Muscle of leg (tissue), 3 donors: ENCODE measurements at regions not wholly inside any gene's neighbourhood (a gene's known extent, or its start where the extent isn't known, plus 50 kb on each side); places are given as distances from the start of the nearest gene placed in this dataset.
A peak's percentile ranks its signal among the peaks of the same experiment; 100 is the strongest.

Experiments used
- DNase-seq: peaks from one replicate; pipeline ENCODE4 v3.0.0; 2013
- H3K27ac ChIP-seq: one replicate; pipeline ENCODE4 v1.5.1; 2013; ENCODE audit warnings: mild to moderate bottlenecking, low read length, control low read depth
- H3K27me3 ChIP-seq: one replicate; pipeline ENCODE4 v1.6.1; 2013; ENCODE audit warnings: low read length; ENCODE audit not compliant: control insufficient read depth, insufficient read depth
- H3K36me3 ChIP-seq: one replicate; pipeline ENCODE4 v1.6.1; 2013; ENCODE audit warnings: low read length; ENCODE audit not compliant: control insufficient read depth, insufficient read depth
- H3K4me1 ChIP-seq: one replicate; pipeline ENCODE4 v1.6.1; 2013; ENCODE audit warnings: low read length; ENCODE audit not compliant: control insufficient read depth, insufficient read depth
- H3K4me3 ChIP-seq: one replicate; pipeline ENCODE4 v1.5.1; 2013; ENCODE audit warnings: low read length, control low read depth
- H3K9me3 ChIP-seq: replicated peaks from 2 replicates; pipeline ENCODE4 v1.6.1; 2013; ENCODE audit warnings: low read depth, low read length; ENCODE audit not compliant: control insufficient read depth
- WGBS: methylation state at CpG from one replicate; pipeline ENCODE4 v1.1.5; 2013; ENCODE audit warnings: missing lambda C conversion rate; ENCODE audit not compliant: insufficient coverage; 5-methylcytosine and 5-hydroxymethylcytosine counted together

- Histone ChIP-seq H3K4me1 (no peaks in the 10 kb centered on the region), H3K9me3 (no peaks in the 10 kb centered on the region), H3K4me3 (no peak overlapping the region), H3K36me3 (no peaks in the 10 kb centered on the region), H3K27me3 (no peaks in the 10 kb centered on the region), H3K27ac (no peak overlapping the region)
- 40% methylated on average over 1 of the region's 1 CpG for WGBS
- peak; percentile 74 for DNase-seq
These were observed 1287.5 kb upstream of the NXPH2 start for GRCh38 chr2:140067661-140068060.

GRCh38 chr2:140064243-140064642, 1284.1 kb upstream of the NXPH2 start:
- Histone ChIP-seq H3K4me3 (no peak overlapping the region), H3K36me3 (no peaks in the 10 kb centered on the region), H3K9me3 (no peaks in the 10 kb centered on the region), H3K27me3 (no peaks in the 10 kb centered on the region), H3K4me1 (no peaks in the 10 kb centered on the region), H3K27ac (no peak overlapping the region)
- WGBS, result no CpG with 5 or more reads among the region's 1 CpG
- DNase-seq, result no peak

- no peaks in the 10 kb centered on the region for H3K27me3 ChIP-seq
- WGBS, result 33% methylated on average over 1 of the region's 2 CpGs
- H3K4me3 ChIP-seq, result no peak overlapping the region
- peak overlapping the region; percentile 77 for H3K27ac ChIP-seq
- no peaks in the 10 kb centered on the region for H3K4me1 ChIP-seq
- DNase-seq, result peak; percentile 97
- no peaks in the 10 kb centered on the region for H3K36me3 ChIP-seq
- H3K9me3 ChIP-seq, result no peaks in the 10 kb centered on the region
These were observed 1283.2 kb upstream of the NXPH2 start for GRCh38 chr2:140063356-140063755.

- Histone ChIP-seq H3K4me1 (no peaks in the 10 kb centered on the region), H3K27me3 (no peaks in the 10 kb centered on the region), H3K9me3 (no peaks in the 10 kb centered on the region), H3K36me3 (no peaks in the 10 kb centered on the region), H3K4me3 (no peak overlapping the region), H3K27ac (no peak overlapping the region)
- no CpG with 5 or more reads among the region's 1 CpG for WGBS
- DNase-seq, result no peak
These were observed 1281.0 kb upstream of the NXPH2 start for GRCh38 chr2:140061240-140061639.

GRCh38 chr2:140057928-140058327, 1277.7 kb upstream of the NXPH2 start:
- no peaks in the 10 kb centered on the region for H3K27me3 ChIP-seq
- 83% methylated on average over 1 of the region's 1 CpG for WGBS

GRCh38 chr2:140041811-140042210, 1261.6 kb upstream of the NXPH2 start:
- Histone ChIP-seq H3K27me3 (no peaks in the 10 kb centered on the region), H3K27ac (no peak overlapping the region), H3K4me3 (no peak overlapping the region), H3K9me3 (no peaks in the 10 kb centered on the region), H3K36me3 (no peaks in the 10 kb centered on the region), H3K4me1 (no peaks in the 10 kb centered on the region)
- no peak for DNase-seq

More at GRCh38 chr2:140057928-140058327, 1277.7 kb upstream of the NXPH2 start:
- no peaks in the 10 kb centered on the region for H3K36me3 ChIP-seq
- no peak overlapping the region for H3K27ac ChIP-seq
- no peak overlapping the region for H3K4me3 ChIP-seq
- no peak for DNase-seq
- no peaks in the 10 kb centered on the region for H3K4me1 ChIP-seq
- no peaks in the 10 kb centered on the region for H3K9me3 ChIP-seq

GRCh38 chr2:140041239-140041638, 1261.0 kb upstream of the NXPH2 start:
- Histone ChIP-seq H3K27ac (no peak overlapping the region), H3K9me3 (no peaks in the 10 kb centered on the region), H3K4me1 (no peaks in the 10 kb centered on the region), H3K27me3 (no peaks in the 10 kb centered on the region), H3K4me3 (no peak overlapping the region), H3K36me3 (no peaks in the 10 kb centered on the region)
- DNase-seq, result no peak
- WGBS, result no CpG with 5 or more reads among the region's 1 CpG

- Histone ChIP-seq H3K9me3 (no peaks in the 10 kb centered on the region), H3K4me1 (no peaks in the 10 kb centered on the region), H3K4me3 (no peak overlapping the region), H3K27me3 (no peaks in the 10 kb centered on the region), H3K27ac (no peak overlapping the region), H3K36me3 (no peaks in the 10 kb centered on the region)
- DNase-seq, result no peak
- no CpG with 5 or more reads among the region's 2 CpGs for WGBS
These were observed 1253.4 kb upstream of the NXPH2 start for GRCh38 chr2:140033638-140034037.

- DNase-seq, result no peak
- H3K27me3 ChIP-seq, result no peaks in the 10 kb centered on the region
- H3K9me3 ChIP-seq, result no peaks in the 10 kb centered on the region
- no peak overlapping the region for H3K27ac ChIP-seq
- no peaks in the 10 kb centered on the region for H3K4me1 ChIP-seq
- H3K36me3 ChIP-seq, result no peaks in the 10 kb centered on the region
- H3K4me3 ChIP-seq, result no peak overlapping the region
- no CpG with 5 or more reads among the region's 1 CpG for WGBS
These were observed 1247.8 kb upstream of the NXPH2 start for GRCh38 chr2:140027966-140028365.

GRCh38 chr2:140027320-140027719, 1247.1 kb upstream of the NXPH2 start:
- no peaks in the 10 kb centered on the region for H3K27me3 ChIP-seq
- DNase-seq, result no peak
- H3K4me1 ChIP-seq, result no peaks in the 10 kb centered on the region
- H3K27ac ChIP-seq, result no peak overlapping the region
- H3K9me3 ChIP-seq, result no peaks in the 10 kb centered on the region
- no peaks in the 10 kb centered on the region for H3K36me3 ChIP-seq
- 83% methylated on average over 6 of the region's 7 CpGs for WGBS
- H3K4me3 ChIP-seq, result no peak overlapping the region

GRCh38 chr2:140023291-140023690, 1243.1 kb upstream of the NXPH2 start:
- Histone ChIP-seq H3K36me3 (no peaks in the 10 kb centered on the region), H3K9me3 (no peaks in the 10 kb centered on the region), H3K4me1 (no peaks in the 10 kb centered on the region), H3K27me3 (no peaks in the 10 kb centered on the region), H3K4me3 (no peak overlapping the region), H3K27ac (no peak overlapping the region)
- 24% methylated on average over 2 of the region's 2 CpGs for WGBS
- no peak for DNase-seq
